H9 (cell line): ENCODE measurements at regions not wholly inside any gene's neighbourhood (a gene's known extent, or its start where the extent isn't known, plus 50 kb on each side); places are given as distances from the start of the nearest gene placed in this dataset.

ENCODE experiments used
- DNase-seq: peaks from one replicate; pipeline ENCODE4 v3.0.0-alpha.2; 2017
- H2AFZ ChIP-seq: one replicate; pipeline ENCODE4 v1.6.1; 2013; ENCODE audit warnings: mild to moderate bottlenecking, low read length, control low read depth, moderate library complexity
- H2AK5ac ChIP-seq: 2 replicates; pipeline ENCODE4 v1.6.1; 2013; ENCODE audit warnings: low read length, control low read depth, mixed read lengths; ENCODE audit not compliant: insufficient read length
- H2BK120ac ChIP-seq: one replicate; pipeline ENCODE4 v1.6.1; 2013; ENCODE audit warnings: low read depth, mild to moderate bottlenecking, low read length, control low read depth, inconsistent platforms; ENCODE audit not compliant: poor library complexity, severe bottlenecking
- H2BK12ac ChIP-seq: 2 replicates; pipeline ENCODE4 v1.6.1; 2013; ENCODE audit warnings: low read length, control low read depth, mixed read lengths, low read depth; ENCODE audit not compliant: insufficient read length
- H2BK15ac ChIP-seq: 2 replicates; pipeline ENCODE4 v1.6.1; 2013; ENCODE audit warnings: low read depth, low read length, control low read depth
- H2BK20ac ChIP-seq: one replicate; pipeline ENCODE4 v1.6.1; 2013; ENCODE audit warnings: low read depth, mild to moderate bottlenecking, low read length, control low read depth, inconsistent platforms; ENCODE audit not compliant: poor library complexity, severe bottlenecking
- H2BK5ac ChIP-seq: 2 replicates; pipeline ENCODE4 v1.6.1; 2013; ENCODE audit warnings: low read length, control low read depth, mixed read lengths; ENCODE audit not compliant: insufficient read length
- H3K14ac ChIP-seq: 2 replicates; pipeline ENCODE4 v1.6.1; 2013; ENCODE audit warnings: low read length, control low read depth; ENCODE audit not compliant: insufficient read depth
- H3K18ac ChIP-seq: 2 replicates; pipeline ENCODE4 v1.6.1; 2013; ENCODE audit warnings: low read depth, mild to moderate bottlenecking, mixed read lengths, low read length, control low read depth; ENCODE audit not compliant: insufficient read length
- H3K23ac ChIP-seq: 2 replicates; pipeline ENCODE4 v1.6.1; 2013; ENCODE audit warnings: low read length, control low read depth, mixed read lengths, low read depth; ENCODE audit not compliant: insufficient read length
- H3K23me2 ChIP-seq: 2 replicates; pipeline ENCODE4 v1.6.1; 2013; ENCODE audit warnings: low read depth, mild to moderate bottlenecking, mixed read lengths, low read length, control low read depth; ENCODE audit not compliant: insufficient read length, poor library complexity, severe bottlenecking
- H3K27ac ChIP-seq: 2 replicates; pipeline ENCODE4 v1.5.1; 2013; ENCODE audit warnings: low read length, control low read depth, mixed read lengths, low read depth; ENCODE audit not compliant: insufficient read length
- H3K27me3 ChIP-seq: 2 replicates; pipeline ENCODE4 v1.6.1; 2013; ENCODE audit warnings: low read length, control low read depth, inconsistent platforms; ENCODE audit not compliant: insufficient read depth
- H3K4ac ChIP-seq: 2 replicates; pipeline ENCODE4 v1.6.1; 2013; ENCODE audit warnings: low read depth, mild to moderate bottlenecking, control low read depth, inconsistent platforms, low read length, moderate library complexity
- H3K4me1 ChIP-seq: 2 replicates; pipeline ENCODE4 v1.6.1; 2013; ENCODE audit warnings: low read length, control low read depth, inconsistent platforms; ENCODE audit not compliant: insufficient read depth
- H3K4me2 ChIP-seq: 2 replicates; pipeline ENCODE4 v1.6.1; 2013; ENCODE audit warnings: low read length, control low read depth, mixed read lengths; ENCODE audit not compliant: insufficient read length, insufficient read depth
- H3K56ac ChIP-seq: 2 replicates; pipeline ENCODE4 v1.6.1; 2013; ENCODE audit warnings: low read depth, mild to moderate bottlenecking, mixed read lengths, low read length, control low read depth; ENCODE audit not compliant: insufficient read length
- H3K79me1 ChIP-seq: 2 replicates; pipeline ENCODE4 v1.6.1; 2013; ENCODE audit warnings: low read depth, mild to moderate bottlenecking, moderate library complexity, low read length, control low read depth, inconsistent platforms; ENCODE audit not compliant: insufficient read depth, poor library complexity, severe bottlenecking
- H3K79me2 ChIP-seq: 2 replicates; pipeline ENCODE4 v1.6.1; 2013; ENCODE audit warnings: low read length, control low read depth, inconsistent platforms; ENCODE audit not compliant: insufficient read depth
- H3K9ac ChIP-seq: 2 replicates; pipeline ENCODE4 v1.6.1; 2013; ENCODE audit warnings: low read length, control low read depth, mixed read lengths; ENCODE audit not compliant: insufficient read length; ENCODE audit errors: extremely low read depth
- H3K9me3 ChIP-seq: one replicate; pipeline ENCODE4 v1.6.1; 2013; ENCODE audit warnings: low read depth, low read length, inconsistent platforms; ENCODE audit not compliant: control insufficient read depth
- H3T11ph ChIP-seq: one replicate; pipeline ENCODE4 v1.6.1; 2013; ENCODE audit warnings: mild to moderate bottlenecking, low read length, control low read depth, inconsistent platforms
- H4K20me1 ChIP-seq: one replicate; pipeline ENCODE4 v1.6.1; 2013; ENCODE audit not compliant: control insufficient read depth, insufficient read length, insufficient read depth
- H4K5ac ChIP-seq: 2 replicates; pipeline ENCODE4 v1.6.1; 2013; ENCODE audit warnings: low read depth, mild to moderate bottlenecking, mixed read lengths, low read length, control low read depth; ENCODE audit not compliant: insufficient read length
- H4K8ac ChIP-seq: replicated peaks from 2 replicates; pipeline ENCODE4 v1.6.1; 2013; ENCODE audit warnings: low read length, control low read depth, mixed read lengths, low read depth; ENCODE audit not compliant: insufficient read length
- H4K91ac ChIP-seq: 2 replicates; pipeline ENCODE4 v1.6.1; 2013; ENCODE audit warnings: low read depth, mild to moderate bottlenecking, moderate library complexity, mixed read lengths, low read length, control low read depth; ENCODE audit not compliant: insufficient read length
- H3K27ac Mint-ChIP-seq, 3 experiments: 2 replicates in 2 of 3; 3 replicates in 1 of 3; pipeline ENCODE4 v1.8.0; 2020 to 2021; ENCODE audit warnings: mixed read lengths in 3 of 3, mild to moderate bottlenecking in 1 of 3, moderate library complexity in 1 of 3
- H3K27me3 Mint-ChIP-seq: 2 replicates; pipeline ENCODE4 v1.8.0; 2021; ENCODE audit warnings: low read depth, mild to moderate bottlenecking, moderate library complexity, mixed read lengths
- H3K36me3 Mint-ChIP-seq, 3 experiments: 2 replicates in 2 of 3; 3 replicates in 1 of 3; pipeline ENCODE4 v1.8.0; 2020 to 2021; ENCODE audit warnings: low read depth in 3 of 3, mixed read lengths in 3 of 3; ENCODE audit not compliant: insufficient read depth in 1 of 3
- H3K4me1 Mint-ChIP-seq, 2 experiments: 2 replicates each; pipeline ENCODE4 v1.8.0; 2020; ENCODE audit warnings: mixed read lengths in 2 of 2
- H3K4me3 Mint-ChIP-seq, 2 experiments: 2 replicates in 1 of 2; 3 replicates in 1 of 2; pipeline ENCODE4 v1.8.0; 2020 to 2021; ENCODE audit warnings: mild to moderate bottlenecking in 2 of 2, mixed read lengths in 2 of 2, moderate library complexity in 1 of 2
- H3K9me3 Mint-ChIP-seq, 2 experiments: 2 replicates in 1 of 2; 3 replicates in 1 of 2; pipeline ENCODE4 v1.8.0; 2020; ENCODE audit warnings: mild to moderate bottlenecking in 2 of 2, mixed read lengths in 2 of 2, moderate library complexity in 1 of 2
- WGBS: extraction: QIAGEN DNeasy Blood & Tissue Kit; methylation state at CpG from one replicate; pipeline ENCODE4 v1.1.7; 2013; ENCODE audit warnings: missing lambda C conversion rate, low lambda C conversion rate, mixed read lengths; ENCODE audit not compliant: insufficient read length; ENCODE audit errors: extremely low coverage; 5-methylcytosine and 5-hydroxymethylcytosine counted together
- TF ChIP-seq, protein P1 (sequence below): fragments of 200-600 bp; sonication (generic); conservative IDR thresholded peaks from 3 replicates; pipeline ENCODE4 v1.8.0; 2021; ENCODE audit warnings: antibody characterized with exemption, mild to moderate bottlenecking

- H3K4ac ChIP-seq = no peak overlapping the region
- no peak overlapping the region for H4K5ac ChIP-seq
- H3K36me3 Mint-ChIP-seq = no peaks in the 10 kb centered on the region
- no peak overlapping the region for H2BK15ac ChIP-seq
- H3K27me3 Mint-ChIP-seq = no peaks in the 10 kb centered on the region
- H3T11ph ChIP-seq = no peak overlapping the region
- H2BK20ac ChIP-seq = no peak overlapping the region
- H3K4me1 Mint-ChIP-seq = no peaks in the 10 kb centered on the region
- no peak overlapping the region for H3K14ac ChIP-seq
- H3K4me3 Mint-ChIP-seq = no peak overlapping the region
- TF ChIP-seq, protein P1, sequence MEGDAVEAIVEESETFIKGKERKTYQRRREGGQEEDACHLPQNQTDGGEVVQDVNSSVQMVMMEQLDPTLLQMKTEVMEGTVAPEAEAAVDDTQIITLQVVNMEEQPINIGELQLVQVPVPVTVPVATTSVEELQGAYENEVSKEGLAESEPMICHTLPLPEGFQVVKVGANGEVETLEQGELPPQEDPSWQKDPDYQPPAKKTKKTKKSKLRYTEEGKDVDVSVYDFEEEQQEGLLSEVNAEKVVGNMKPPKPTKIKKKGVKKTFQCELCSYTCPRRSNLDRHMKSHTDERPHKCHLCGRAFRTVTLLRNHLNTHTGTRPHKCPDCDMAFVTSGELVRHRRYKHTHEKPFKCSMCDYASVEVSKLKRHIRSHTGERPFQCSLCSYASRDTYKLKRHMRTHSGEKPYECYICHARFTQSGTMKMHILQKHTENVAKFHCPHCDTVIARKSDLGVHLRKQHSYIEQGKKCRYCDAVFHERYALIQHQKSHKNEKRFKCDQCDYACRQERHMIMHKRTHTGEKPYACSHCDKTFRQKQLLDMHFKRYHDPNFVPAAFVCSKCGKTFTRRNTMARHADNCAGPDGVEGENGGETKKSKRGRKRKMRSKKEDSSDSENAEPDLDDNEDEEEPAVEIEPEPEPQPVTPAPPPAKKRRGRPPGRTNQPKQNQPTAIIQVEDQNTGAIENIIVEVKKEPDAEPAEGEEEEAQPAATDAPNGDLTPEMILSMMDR = no peak
- no peak overlapping the region for H3K27ac Mint-ChIP-seq
- H3K4me2 ChIP-seq = no peak overlapping the region
- H2BK12ac ChIP-seq = no peak overlapping the region
- no peaks in the 10 kb centered on the region for H3K27me3 ChIP-seq
- H4K8ac ChIP-seq = no peak overlapping the region
- no peak overlapping the region for H2BK120ac ChIP-seq
- H3K79me1 ChIP-seq = no peaks in the 10 kb centered on the region
- no peak overlapping the region for H2BK5ac ChIP-seq
- DNase-seq = no peak
- H4K20me1 ChIP-seq = no peaks in the 10 kb centered on the region
- no peak overlapping the region for H3K56ac ChIP-seq
- no peak overlapping the region for H3K9ac ChIP-seq
- no peaks in the 10 kb centered on the region for H3K4me1 ChIP-seq
- no peak overlapping the region for H2AK5ac ChIP-seq
- H3K9me3 ChIP-seq = no peaks in the 10 kb centered on the region
- H3K23ac ChIP-seq = no peak overlapping the region
- H3K23me2 ChIP-seq = no peaks in the 10 kb centered on the region
- no peaks in the 10 kb centered on the region for H3K79me2 ChIP-seq
- H3K27ac ChIP-seq = no peak overlapping the region
- no CpG with 5 or more reads among the region's 2 CpGs for WGBS
- H3K18ac ChIP-seq = no peak overlapping the region
- no peak overlapping the region for H2AFZ ChIP-seq
- no peaks in the 10 kb centered on the region for H3K9me3 Mint-ChIP-seq
- H4K91ac ChIP-seq = no peak overlapping the region
Observed at GRCh38 chr10:10860455-10860976, 157.2 kb upstream of the CELF2 start.
